ENCODE measurements at regions not wholly inside any gene's neighbourhood (a gene's known extent, or its start where the extent isn't known, plus 50 kb on each side); places are given as distances from the start of the nearest gene placed in this dataset.

DNA sequence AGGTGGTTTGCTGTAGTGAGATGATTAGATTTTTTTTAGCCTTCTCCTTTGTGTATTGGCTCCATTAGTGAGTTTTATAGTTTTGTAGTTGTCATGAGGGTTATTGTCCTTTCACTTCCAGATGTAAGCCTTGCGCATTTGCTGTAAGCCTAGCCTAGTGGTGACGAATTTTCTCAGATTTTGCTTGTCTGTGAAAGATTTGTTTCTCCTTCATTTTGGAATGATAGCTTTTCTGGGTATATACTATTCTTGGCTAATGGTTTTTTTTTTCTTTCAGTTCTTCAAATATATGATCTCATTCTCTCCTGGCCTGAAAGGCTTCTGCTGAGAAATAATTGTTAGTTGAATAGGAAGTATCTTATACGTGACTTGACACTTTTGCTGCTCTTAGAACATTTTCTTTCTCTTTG lies 166.5 kb upstream of the THRB start (continued):
- TF ChIP-seq, protein P1, sequence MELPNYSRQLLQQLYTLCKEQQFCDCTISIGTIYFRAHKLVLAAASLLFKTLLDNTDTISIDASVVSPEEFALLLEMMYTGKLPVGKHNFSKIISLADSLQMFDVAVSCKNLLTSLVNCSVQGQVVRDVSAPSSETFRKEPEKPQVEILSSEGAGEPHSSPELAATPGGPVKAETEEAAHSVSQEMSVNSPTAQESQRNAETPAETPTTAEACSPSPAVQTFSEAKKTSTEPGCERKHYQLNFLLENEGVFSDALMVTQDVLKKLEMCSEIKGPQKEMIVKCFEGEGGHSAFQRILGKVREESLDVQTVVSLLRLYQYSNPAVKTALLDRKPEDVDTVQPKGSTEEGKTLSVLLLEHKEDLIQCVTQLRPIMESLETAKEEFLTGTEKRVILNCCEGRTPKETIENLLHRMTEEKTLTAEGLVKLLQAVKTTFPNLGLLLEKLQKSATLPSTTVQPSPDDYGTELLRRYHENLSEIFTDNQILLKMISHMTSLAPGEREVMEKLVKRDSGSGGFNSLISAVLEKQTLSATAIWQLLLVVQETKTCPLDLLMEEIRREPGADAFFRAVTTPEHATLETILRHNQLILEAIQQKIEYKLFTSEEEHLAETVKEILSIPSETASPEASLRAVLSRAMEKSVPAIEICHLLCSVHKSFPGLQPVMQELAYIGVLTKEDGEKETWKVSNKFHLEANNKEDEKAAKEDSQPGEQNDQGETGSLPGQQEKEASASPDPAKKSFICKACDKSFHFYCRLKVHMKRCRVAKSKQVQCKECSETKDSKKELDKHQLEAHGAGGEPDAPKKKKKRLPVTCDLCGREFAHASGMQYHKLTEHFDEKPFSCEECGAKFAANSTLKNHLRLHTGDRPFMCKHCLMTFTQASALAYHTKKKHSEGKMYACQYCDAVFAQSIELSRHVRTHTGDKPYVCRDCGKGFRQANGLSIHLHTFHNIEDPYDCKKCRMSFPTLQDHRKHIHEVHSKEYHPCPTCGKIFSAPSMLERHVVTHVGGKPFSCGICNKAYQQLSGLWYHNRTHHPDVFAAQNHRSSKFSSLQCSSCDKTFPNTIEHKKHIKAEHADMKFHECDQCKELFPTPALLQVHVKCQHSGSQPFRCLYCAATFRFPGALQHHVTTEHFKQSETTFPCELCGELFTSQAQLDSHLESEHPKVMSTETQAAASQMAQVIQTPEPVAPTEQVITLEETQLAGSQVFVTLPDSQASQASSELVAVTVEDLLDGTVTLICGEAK (IDR thresholded peaks at IDR 0.05; ENCODE audit: borderline replicate concordance), result no peak
- TF ChIP-seq, protein P2, sequence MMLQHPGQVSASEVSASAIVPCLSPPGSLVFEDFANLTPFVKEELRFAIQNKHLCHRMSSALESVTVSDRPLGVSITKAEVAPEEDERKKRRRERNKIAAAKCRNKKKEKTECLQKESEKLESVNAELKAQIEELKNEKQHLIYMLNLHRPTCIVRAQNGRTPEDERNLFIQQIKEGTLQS (IDR thresholded peaks at IDR 0.05; ENCODE audit: borderline replicate concordance, extremely low read depth, low read depth, low read length), result no peak
- TF ChIP-seq PAX5 (IDR thresholded peaks at IDR 0.05; ENCODE audit: borderline replicate concordance, low read depth, low read length), result no peak
- TF ChIP-seq SMAD1 (IDR thresholded peaks at IDR 0.05; ENCODE audit: low read depth, partially characterized antibody), result no peak

DNA sequence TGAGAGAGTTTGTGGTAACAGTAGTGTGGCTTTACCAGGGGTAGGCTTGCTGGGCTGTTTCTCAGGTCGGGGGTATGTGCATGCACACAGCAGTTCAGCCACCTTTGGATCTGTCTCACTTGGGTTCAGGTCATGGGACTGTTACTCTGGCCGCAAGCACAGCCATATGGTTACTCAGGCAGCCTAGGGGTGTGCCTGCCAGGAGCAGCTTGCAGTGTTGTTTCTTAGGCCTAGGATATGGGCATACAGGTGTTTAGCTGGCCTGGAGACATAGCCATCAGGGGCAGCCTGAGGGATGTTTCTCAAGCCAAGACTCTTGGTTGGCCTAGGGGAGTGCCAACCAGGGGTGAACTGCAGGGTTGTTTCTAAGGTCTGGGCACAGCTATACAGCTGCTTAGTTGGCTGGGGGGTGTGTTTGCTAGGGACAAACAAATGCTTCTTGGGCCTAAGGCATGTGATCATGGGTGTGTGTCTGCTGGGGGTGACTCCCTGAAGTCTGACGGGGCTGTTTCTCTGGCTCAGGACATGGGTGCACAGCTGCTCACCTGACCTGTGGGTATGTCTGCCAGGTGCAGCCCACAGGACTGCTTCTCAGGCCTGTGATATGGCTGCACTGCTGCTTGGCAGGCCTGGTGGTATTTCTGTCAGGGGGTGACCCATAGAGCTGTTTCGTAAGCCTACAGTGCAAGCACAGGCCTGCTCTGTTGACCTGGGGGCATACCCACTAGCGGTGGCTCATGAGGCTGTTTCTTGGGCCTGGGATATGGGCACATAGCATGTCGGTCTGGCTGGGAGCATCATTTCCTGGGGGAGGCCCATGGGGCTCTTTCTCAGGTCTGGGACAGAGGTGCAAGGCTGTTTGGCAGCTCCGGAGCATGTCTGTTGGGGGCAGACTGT lies 168.0 kb upstream of the THRB start:
- DNase-seq (ENCODE audit: low read depth, low spot score) (no peak), ATAC-seq (no peak), FAIRE-seq (no peak)
- no peak overlapping the region for H3K4me3 ChIP-seq
- WGBS (ENCODE audit: insufficient coverage, insufficient replicate concordance, low lambda C conversion rate, missing lambda C conversion rate), result 25% methylated on average over 7 of the region's 7 CpGs
- TF ChIP-seq CBX5 (IDR thresholded peaks at IDR 0.05; ENCODE audit: low read depth) (no peak), YBX1 (IDR thresholded peaks at IDR 0.05) (no peak), CREM (IDR thresholded peaks at IDR 0.05; ENCODE audit: low read depth) (no peak), JUND (IDR thresholded peaks at IDR 0.05; ENCODE audit: low read depth, low read length) (no peak), MYC (IDR thresholded peaks at IDR 0.05; ENCODE audit: insufficient read depth, insufficient read length, insufficient replicate concordance, low read length, severe bottlenecking) (no peak)
- TF ChIP-seq, protein P3, sequence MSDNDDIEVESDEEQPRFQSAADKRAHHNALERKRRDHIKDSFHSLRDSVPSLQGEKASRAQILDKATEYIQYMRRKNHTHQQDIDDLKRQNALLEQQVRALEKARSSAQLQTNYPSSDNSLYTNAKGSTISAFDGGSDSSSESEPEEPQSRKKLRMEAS (IDR thresholded peaks at IDR 0.05; ENCODE audit: low read depth, low read length), result no peak
- no peak overlapping the region for H3K9ac ChIP-seq (ENCODE audit: control insufficient read depth, insufficient read depth, low read length)
- BruUV-seq (replicated peaks), result no TSS peak
- SMC1A ChIA-PET (ENCODE audit: uncharacterized antibody, unreplicated experiment), result no interaction called here
- POLR2A ChIA-PET, result no interaction called here
- H2AFZ ChIP-seq (ENCODE audit: control insufficient read depth, low read depth, low read length), result no peak overlapping the region
- in situ Hi-C loops (cut with MboI), result no loop called here
- H3K4me2 ChIP-seq (ENCODE audit: control insufficient read depth, insufficient read depth), result no peak overlapping the region
- no peaks in the 10 kb centered on the region for H4K20me1 ChIP-seq (ENCODE audit: control insufficient read depth, insufficient read depth)
- no peaks in the 10 kb centered on the region for H3K27me3 ChIP-seq (replicated peaks in 1 of 2; ENCODE audit: control insufficient read depth in 2 of 2, insufficient read depth in 2 of 2, low read length in 1 of 2)
- intact Hi-C loops (cut with micrococcal nuclease; ENCODE audit: unreplicated experiment), result no loop called here
- RAD21 ChIA-PET (ENCODE audit: unreplicated experiment), result no interaction called here
- no peaks in the 10 kb centered on the region for H3K4me1 ChIP-seq (ENCODE audit: control insufficient read depth, insufficient read depth, low read length)
- no peaks in the 10 kb centered on the region for H3K36me3 ChIP-seq (ENCODE audit: control insufficient read depth in 2 of 2, insufficient read depth in 2 of 2, low read length in 1 of 2)
- CTCF ChIA-PET, result interaction anchor here (0.8 to 1.4 kb wide), 2 partner anchors 15 to 18 kb away, joined by 3 to 7 read pairs; no protein-coding TSS in a partner anchor
- no peaks in the 10 kb centered on the region for H3K79me2 ChIP-seq (ENCODE audit: control insufficient read depth, insufficient read depth, low read length)
- no peak overlapping the region for H3K27ac ChIP-seq (ENCODE audit: control insufficient read depth, insufficient read depth)
- no peaks in the 10 kb centered on the region for H3K9me3 ChIP-seq (replicated peaks; ENCODE audit: control insufficient read depth, insufficient read depth, low read length)

Measured in GM12878 (cell line).